ENCODE measurements at regions not wholly inside any gene's neighbourhood (a gene's known extent, or its start where the extent isn't known, plus 50 kb on each side); places are given as distances from the start of the nearest gene placed in this dataset.

DNA sequence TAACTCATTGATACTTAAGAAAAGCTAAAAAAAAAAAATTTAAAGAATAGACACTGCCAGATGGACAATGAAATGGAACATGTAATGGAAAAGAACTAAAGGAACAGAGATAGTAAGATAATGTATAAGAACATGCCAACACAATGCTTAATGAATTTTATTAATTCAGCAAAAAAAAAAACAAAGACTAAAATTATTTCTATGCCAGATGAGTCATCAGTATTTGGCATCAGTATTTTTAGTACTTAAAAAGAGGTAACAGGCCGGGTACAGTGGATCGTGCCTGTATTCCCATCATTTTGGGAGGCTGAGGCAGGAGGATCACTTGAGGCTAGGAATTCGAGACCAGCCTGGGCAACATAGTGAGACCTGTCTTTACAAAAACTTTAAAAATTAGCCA, 168.5 kb downstream of the CYB561 start:
- TF ChIP-seq, protein P1, sequence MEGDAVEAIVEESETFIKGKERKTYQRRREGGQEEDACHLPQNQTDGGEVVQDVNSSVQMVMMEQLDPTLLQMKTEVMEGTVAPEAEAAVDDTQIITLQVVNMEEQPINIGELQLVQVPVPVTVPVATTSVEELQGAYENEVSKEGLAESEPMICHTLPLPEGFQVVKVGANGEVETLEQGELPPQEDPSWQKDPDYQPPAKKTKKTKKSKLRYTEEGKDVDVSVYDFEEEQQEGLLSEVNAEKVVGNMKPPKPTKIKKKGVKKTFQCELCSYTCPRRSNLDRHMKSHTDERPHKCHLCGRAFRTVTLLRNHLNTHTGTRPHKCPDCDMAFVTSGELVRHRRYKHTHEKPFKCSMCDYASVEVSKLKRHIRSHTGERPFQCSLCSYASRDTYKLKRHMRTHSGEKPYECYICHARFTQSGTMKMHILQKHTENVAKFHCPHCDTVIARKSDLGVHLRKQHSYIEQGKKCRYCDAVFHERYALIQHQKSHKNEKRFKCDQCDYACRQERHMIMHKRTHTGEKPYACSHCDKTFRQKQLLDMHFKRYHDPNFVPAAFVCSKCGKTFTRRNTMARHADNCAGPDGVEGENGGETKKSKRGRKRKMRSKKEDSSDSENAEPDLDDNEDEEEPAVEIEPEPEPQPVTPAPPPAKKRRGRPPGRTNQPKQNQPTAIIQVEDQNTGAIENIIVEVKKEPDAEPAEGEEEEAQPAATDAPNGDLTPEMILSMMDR (conservative IDR thresholded peaks at IDR 0.05; ENCODE audit: low read length): no peak
- TF ChIP-seq EZH2phosphoT487 (IDR thresholded peaks at IDR 0.05; ENCODE audit: borderline replicate concordance): no peak
